ENCODE measurements at regions not wholly inside any gene's neighbourhood (a gene's known extent, or its start where the extent isn't known, plus 50 kb on each side); places are given as distances from the start of the nearest gene placed in this dataset.
"Not testable (repeated sequence)": the region's sequence is repeated elsewhere in the genome, so short reads cannot be mapped to it uniquely, and the experiment has no call there.

DNA sequence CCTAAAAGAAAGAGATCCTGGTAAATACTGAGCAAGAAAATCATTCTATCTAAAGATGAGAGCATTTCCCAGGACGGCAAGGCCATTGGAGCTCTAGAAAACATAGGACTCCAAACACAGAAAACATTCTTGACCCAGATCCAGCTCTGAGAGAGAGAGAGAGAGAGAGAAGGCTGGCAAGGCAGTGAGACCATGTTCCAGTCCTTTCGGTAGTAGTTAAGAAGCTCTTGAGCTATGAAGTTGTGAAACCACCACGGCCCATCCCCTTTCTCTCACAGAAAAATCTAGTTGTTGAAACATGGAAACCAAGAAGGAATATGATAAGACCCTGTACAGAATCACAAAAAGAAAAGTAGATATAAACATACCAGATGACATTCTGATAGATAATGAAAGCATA lies 212.4 kb upstream of the NPSR1 start:
- no peak overlapping the region for H3K4me3 ChIP-seq (ENCODE audit: low read depth, low read length)
- TF ChIP-seq, protein P1, sequence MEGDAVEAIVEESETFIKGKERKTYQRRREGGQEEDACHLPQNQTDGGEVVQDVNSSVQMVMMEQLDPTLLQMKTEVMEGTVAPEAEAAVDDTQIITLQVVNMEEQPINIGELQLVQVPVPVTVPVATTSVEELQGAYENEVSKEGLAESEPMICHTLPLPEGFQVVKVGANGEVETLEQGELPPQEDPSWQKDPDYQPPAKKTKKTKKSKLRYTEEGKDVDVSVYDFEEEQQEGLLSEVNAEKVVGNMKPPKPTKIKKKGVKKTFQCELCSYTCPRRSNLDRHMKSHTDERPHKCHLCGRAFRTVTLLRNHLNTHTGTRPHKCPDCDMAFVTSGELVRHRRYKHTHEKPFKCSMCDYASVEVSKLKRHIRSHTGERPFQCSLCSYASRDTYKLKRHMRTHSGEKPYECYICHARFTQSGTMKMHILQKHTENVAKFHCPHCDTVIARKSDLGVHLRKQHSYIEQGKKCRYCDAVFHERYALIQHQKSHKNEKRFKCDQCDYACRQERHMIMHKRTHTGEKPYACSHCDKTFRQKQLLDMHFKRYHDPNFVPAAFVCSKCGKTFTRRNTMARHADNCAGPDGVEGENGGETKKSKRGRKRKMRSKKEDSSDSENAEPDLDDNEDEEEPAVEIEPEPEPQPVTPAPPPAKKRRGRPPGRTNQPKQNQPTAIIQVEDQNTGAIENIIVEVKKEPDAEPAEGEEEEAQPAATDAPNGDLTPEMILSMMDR (IDR thresholded peaks at IDR 0.05; ENCODE audit: insufficient read depth, low read depth, low read length): no peak
- DNase-seq (ENCODE audit: low read depth): no peak

DNA sequence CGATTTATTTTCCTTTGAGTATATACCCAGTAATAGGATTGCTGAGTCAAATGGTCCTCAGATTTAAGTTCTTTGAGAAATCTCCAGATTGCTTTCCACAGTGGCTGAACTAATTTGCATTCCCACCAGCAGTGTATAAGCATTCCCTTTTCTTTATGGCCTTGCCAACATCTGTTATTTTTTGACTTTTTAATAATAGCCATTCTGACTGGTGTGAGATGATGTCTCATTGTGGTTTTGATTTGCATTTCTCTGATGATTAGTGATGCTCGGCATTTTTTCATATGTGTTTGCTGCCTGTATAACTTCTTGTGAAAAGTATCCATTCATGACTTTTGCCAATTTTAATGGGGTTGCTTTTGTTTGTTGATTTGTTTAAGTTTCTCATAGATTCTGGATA lies 209.5 kb upstream of the NPSR1 start:
- not testable (repeated sequence) for DNase-seq (ENCODE audit: low read depth)

DNA sequence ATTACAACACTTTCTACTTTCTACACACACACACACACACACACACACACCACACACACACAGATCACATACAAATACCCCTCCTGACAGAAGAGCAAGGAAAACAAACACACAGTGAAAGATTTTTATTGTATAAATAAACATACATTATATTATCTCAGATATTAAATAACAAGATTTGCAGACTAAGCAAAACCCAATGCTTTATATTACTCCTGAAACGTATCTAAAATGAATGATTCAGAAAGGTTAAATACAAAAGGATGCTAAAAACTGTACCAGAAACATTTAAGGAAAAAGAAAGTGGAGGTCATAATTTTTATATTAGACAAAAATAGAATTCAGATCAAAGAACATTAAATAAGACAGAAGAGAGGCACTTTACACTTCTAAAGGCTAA lies 208.3 kb upstream of the NPSR1 start:
- H3K4me3 ChIP-seq (ENCODE audit: low read depth, low read length): no peak overlapping the region
- TF ChIP-seq, protein P1 (IDR thresholded peaks at IDR 0.05; ENCODE audit: insufficient read depth, low read depth, low read length): no peak
- no peak for DNase-seq (ENCODE audit: low read depth)

More for the DNA sequence above, 209.5 kb upstream of the NPSR1 start:
- H3K4me3 ChIP-seq (ENCODE audit: low read depth, low read length): not testable (repeated sequence)

DNA sequence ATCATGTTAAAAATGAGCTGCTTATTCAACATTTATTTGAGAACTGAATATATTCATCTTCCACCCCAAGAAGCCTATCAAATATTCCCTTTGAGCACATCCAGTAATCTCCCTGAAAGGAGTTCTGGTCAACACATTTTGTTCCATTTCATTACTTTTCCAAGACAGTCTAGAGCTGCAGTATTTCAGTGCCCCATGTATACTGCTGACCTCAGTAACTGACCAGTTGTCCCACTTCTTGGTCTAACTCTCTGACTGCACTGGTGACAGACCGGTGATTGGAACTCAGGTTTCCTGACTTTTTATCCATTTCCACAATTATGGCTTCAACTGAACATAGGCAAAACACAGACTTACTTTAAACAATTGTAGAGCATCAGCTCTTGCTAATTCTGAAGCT lies 206.8 kb upstream of the NPSR1 start:
- no peak overlapping the region for H3K4me3 ChIP-seq (ENCODE audit: low read depth, low read length)
- TF ChIP-seq, protein P1 (IDR thresholded peaks at IDR 0.05; ENCODE audit: insufficient read depth, low read depth, low read length): no peak
- DNase-seq (ENCODE audit: low read depth): no peak

DNA sequence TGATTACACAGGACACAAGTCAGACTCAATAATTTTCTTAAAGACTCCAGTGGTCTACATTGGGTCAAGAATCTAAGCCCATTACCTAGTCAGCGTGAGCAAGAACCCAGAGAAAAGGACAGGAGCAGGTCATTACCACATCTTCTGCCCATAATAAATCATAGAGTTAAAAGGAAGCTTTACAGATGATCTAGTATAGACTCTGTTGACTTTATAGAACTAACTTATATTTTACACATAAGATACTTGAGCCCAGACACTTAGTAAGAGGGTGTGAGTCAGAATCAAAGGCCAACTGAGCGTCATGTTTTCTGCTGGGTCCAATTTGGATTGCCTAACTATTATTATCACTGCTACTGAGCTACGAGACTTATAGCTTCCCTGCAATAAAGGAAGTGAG lies 206.1 kb upstream of the NPSR1 start:
- DNase-seq (ENCODE audit: low read depth): no peak

DNA sequence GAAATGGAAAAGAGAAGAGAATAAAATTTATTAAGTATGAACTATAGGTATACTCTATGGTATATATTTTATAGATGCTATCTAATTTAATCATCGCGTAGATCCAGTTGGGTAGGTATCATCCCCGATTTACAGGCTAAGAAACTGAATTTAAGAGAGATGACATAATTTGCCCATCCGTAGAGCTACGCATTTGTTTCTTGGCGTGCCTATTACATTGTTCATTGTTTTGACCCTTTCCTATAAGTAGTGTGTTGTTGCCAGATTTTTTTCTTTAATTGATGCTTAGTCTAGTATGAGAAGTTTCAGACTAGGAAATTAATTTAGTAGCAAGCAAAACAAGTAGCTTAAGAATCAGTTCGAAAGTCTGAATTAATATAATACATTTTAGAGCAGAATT lies 205.7 kb upstream of the NPSR1 start:
- H3K4me3 ChIP-seq (ENCODE audit: low read depth, low read length): no peak overlapping the region
- no peak for DNase-seq (ENCODE audit: low read depth)
- TF ChIP-seq, protein P1 (IDR thresholded peaks at IDR 0.05; ENCODE audit: insufficient read depth, low read depth, low read length): no peak

More for the DNA sequence above, 206.1 kb upstream of the NPSR1 start:
- TF ChIP-seq, protein P1 (IDR thresholded peaks at IDR 0.05; ENCODE audit: insufficient read depth, low read depth, low read length): no peak
- H3K4me3 ChIP-seq (ENCODE audit: low read depth, low read length): no peak overlapping the region

DNA sequence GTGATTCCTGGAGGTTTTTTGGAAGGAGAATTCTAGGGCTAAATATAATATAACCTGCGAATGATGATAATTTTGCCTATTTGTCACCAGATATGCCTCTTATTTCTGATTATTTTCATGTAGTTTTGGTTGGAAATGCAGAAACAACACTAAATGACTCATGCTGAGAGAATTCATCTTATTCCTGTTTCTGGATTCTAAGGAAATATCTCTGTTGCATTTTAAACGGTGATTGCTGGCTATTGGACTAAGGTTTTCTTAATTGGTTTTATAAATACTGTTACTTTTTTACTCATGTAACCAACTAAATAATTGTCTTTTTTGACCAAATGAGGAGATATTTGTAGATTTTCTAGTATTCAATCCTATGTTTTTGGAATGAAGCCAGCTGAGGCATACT lies 204.9 kb upstream of the NPSR1 start:
- TF ChIP-seq, protein P1 (IDR thresholded peaks at IDR 0.05; ENCODE audit: insufficient read depth, low read depth, low read length): no peak
- peak; percentile 1 for DNase-seq (ENCODE audit: low read depth)
- H3K4me3 ChIP-seq (ENCODE audit: low read depth, low read length): no peak overlapping the region
